ENCODE measurements at regions not wholly inside any gene's neighbourhood (a gene's known extent, or its start where the extent isn't known, plus 50 kb on each side); places are given as distances from the start of the nearest gene placed in this dataset.
A peak's percentile ranks its signal among the peaks of the same experiment; 100 is the strongest.

DNA sequence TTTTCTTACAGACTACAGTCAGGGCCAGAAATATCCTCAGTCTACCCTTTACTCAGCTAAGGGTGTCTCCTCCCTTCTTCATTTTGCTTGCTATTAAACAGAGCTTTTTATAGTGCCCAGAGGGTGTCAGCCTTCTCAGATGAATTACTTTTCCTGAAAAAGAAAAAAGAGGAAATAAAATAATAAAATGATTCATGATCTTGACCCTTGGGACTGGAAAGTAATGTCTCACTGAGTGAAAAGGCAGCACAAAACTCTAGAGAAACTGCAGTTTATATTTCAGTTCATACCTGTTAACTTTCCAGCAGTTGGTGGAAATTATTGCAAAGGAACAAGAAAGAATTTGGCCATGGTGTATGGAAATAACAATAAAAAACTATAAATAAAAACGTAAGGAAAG lies 170.6 kb downstream of the IBTK start (continued):
- no peak for TF ChIP-seq CBFB (CRISPR knock-in tag; IDR thresholded peaks at IDR 0.05; ENCODE audit: low read depth)
- no peak for TF ChIP-seq HMGA2 (CRISPR knock-in tag; IDR thresholded peaks at IDR 0.05)
- no peak for TF ChIP-seq KAT7 (CRISPR knock-in tag; IDR thresholded peaks at IDR 0.05; ENCODE audit: borderline replicate concordance)

DNA sequence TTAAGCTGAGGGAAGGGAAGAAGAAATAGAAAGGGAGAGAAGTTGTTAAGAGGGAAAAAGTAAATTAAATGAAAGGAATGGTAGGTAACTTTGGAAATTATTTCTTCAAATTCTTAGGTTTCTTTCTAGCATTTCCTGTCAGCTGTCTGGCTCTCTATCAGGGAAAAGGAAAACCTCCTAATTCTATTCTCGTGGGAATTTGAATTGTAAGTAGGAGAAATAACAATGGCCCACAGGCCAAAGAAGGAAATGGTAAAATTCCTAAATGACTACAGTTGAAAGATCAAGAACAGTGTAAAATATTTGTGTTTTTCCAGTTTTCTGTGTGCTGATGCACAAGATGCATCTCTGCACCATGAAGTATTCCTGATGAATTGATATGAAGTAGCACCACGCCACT lies 173.0 kb downstream of the IBTK start:
- Mint-ChIP-seq H3K9me3 (no peaks in the 10 kb centered on the region), H3K4me3 (no peak overlapping the region), H3K27ac (no peak overlapping the region; the same call in 1 of the 2 replicates), H3K27me3 (ENCODE audit: low read depth) (no peaks in the 10 kb centered on the region), H3K36me3 (no peaks in the 10 kb centered on the region), H3K4me1 (peaks cover 12% of the 10 kb centered on the region)
- DNase-seq (ENCODE audit: low spot score), result no peak
- ATAC-seq, result no peak
- TF ChIP-seq MXD4 (CRISPR knock-in tag; IDR thresholded peaks at IDR 0.05; ENCODE audit: borderline replicate concordance) (no peak), PRRX2 (CRISPR knock-in tag; IDR thresholded peaks at IDR 0.05) (no peak), GABPB1 (CRISPR knock-in tag; IDR thresholded peaks at IDR 0.05) (no peak), GTF2I (CRISPR knock-in tag; conservative IDR thresholded peaks at IDR 0.05) (no peak), CREB1 (CRISPR knock-in tag; IDR thresholded peaks at IDR 0.05) (no peak), NR1H2 (CRISPR knock-in tag; IDR thresholded peaks at IDR 0.05) (no peak)
- TF ChIP-seq, protein P1, sequence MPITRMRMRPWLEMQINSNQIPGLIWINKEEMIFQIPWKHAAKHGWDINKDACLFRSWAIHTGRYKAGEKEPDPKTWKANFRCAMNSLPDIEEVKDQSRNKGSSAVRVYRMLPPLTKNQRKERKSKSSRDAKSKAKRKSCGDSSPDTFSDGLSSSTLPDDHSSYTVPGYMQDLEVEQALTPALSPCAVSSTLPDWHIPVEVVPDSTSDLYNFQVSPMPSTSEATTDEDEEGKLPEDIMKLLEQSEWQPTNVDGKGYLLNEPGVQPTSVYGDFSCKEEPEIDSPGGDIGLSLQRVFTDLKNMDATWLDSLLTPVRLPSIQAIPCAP (CRISPR knock-in tag; IDR thresholded peaks at IDR 0.05), result no peak
- TF ChIP-seq, protein P2, sequence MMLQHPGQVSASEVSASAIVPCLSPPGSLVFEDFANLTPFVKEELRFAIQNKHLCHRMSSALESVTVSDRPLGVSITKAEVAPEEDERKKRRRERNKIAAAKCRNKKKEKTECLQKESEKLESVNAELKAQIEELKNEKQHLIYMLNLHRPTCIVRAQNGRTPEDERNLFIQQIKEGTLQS (CRISPR knock-in tag; conservative IDR thresholded peaks at IDR 0.05), result no peak
- TF ChIP-seq, protein P3, sequence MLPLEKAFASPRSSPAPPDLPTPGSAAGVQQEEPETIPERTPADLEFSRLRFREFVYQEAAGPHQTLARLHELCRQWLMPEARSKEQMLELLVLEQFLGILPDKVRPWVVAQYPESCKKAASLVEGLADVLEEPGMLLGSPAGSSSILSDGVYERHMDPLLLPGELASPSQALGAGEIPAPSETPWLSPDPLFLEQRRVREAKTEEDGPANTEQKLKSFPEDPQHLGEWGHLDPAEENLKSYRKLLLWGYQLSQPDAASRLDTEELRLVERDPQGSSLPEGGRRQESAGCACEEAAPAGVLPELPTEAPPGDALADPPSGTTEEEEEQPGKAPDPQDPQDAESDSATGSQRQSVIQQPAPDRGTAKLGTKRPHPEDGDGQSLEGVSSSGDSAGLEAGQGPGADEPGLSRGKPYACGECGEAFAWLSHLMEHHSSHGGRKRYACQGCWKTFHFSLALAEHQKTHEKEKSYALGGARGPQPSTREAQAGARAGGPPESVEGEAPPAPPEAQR (CRISPR knock-in tag; IDR thresholded peaks at IDR 0.05), result no peak
- TF ChIP-seq, protein P4, sequence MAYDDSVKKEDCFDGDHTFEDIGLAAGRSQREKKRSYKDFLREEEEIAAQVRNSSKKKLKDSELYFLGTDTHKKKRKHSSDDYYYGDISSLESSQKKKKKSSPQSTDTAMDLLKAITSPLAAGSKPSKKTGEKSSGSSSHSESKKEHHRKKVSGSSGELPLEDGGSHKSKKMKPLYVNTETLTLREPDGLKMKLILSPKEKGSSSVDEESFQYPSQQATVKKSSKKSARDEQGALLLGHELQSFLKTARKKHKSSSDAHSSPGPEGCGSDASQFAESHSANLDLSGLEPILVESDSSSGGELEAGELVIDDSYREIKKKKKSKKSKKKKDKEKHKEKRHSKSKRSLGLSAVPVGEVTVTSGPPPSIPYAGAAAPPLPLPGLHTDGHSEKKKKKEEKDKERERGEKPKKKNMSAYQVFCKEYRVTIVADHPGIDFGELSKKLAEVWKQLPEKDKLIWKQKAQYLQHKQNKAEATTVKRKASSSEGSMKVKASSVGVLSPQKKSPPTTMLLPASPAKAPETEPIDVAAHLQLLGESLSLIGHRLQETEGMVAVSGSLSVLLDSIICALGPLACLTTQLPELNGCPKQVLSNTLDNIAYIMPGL (CRISPR knock-in tag; IDR thresholded peaks at IDR 0.05), result no peak
- ChIA-PET CTCF (interaction anchor here (0.6 to 1.1 kb wide), 2 partner anchors 16 to 234 kb away, joined by 3 read pairs; no protein-coding TSS in a partner anchor), POLR2A (no interaction called here)

DNA sequence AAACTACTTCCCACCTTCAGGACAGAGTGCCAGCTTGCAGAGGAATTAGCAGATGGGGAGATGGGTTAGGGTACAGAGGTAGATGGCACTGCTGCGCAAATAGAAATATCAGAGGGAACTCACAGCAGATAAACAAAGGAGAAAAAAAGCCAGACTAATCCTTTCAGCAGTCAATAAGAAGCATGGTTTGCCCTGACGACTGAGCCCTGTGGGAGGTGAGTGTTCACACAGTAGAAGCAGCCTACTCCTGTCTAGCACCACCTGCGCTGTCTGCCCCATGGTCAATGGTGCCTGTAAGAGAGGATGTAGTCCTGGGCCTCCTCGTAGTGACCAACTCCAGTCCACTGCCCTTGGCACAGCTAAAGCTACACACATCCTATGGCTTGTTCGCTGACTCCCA lies 174.1 kb downstream of the IBTK start:
- no peak for TF ChIP-seq NFATC4 (CRISPR knock-in tag; IDR thresholded peaks at IDR 0.05)
- TF ChIP-seq, protein P5, sequence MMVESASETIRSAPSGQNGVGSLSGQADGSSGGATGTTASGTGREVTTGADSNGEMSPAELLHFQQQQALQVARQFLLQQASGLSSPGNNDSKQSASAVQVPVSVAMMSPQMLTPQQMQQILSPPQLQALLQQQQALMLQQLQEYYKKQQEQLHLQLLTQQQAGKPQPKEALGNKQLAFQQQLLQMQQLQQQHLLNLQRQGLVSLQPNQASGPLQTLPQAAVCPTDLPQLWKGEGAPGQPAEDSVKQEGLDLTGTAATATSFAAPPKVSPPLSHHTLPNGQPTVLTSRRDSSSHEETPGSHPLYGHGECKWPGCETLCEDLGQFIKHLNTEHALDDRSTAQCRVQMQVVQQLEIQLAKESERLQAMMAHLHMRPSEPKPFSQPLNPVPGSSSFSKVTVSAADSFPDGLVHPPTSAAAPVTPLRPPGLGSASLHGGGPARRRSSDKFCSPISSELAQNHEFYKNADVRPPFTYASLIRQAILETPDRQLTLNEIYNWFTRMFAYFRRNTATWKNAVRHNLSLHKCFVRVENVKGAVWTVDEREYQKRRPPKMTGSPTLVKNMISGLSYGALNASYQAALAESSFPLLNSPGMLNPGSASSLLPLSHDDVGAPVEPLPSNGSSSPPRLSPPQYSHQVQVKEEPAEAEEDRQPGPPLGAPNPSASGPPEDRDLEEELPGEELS (CRISPR knock-in tag; IDR thresholded peaks at IDR 0.05), result no peak
- TF ChIP-seq SMAD3 (CRISPR knock-in tag; IDR thresholded peaks at IDR 0.05; ENCODE audit: borderline replicate concordance), result no peak
- TF ChIP-seq ELF4 (CRISPR knock-in tag; IDR thresholded peaks at IDR 0.05; ENCODE audit: low read depth), result no peak
- TF ChIP-seq FOXK1 (CRISPR knock-in tag; IDR thresholded peaks at IDR 0.05), result no peak
- TF ChIP-seq, protein P6, sequence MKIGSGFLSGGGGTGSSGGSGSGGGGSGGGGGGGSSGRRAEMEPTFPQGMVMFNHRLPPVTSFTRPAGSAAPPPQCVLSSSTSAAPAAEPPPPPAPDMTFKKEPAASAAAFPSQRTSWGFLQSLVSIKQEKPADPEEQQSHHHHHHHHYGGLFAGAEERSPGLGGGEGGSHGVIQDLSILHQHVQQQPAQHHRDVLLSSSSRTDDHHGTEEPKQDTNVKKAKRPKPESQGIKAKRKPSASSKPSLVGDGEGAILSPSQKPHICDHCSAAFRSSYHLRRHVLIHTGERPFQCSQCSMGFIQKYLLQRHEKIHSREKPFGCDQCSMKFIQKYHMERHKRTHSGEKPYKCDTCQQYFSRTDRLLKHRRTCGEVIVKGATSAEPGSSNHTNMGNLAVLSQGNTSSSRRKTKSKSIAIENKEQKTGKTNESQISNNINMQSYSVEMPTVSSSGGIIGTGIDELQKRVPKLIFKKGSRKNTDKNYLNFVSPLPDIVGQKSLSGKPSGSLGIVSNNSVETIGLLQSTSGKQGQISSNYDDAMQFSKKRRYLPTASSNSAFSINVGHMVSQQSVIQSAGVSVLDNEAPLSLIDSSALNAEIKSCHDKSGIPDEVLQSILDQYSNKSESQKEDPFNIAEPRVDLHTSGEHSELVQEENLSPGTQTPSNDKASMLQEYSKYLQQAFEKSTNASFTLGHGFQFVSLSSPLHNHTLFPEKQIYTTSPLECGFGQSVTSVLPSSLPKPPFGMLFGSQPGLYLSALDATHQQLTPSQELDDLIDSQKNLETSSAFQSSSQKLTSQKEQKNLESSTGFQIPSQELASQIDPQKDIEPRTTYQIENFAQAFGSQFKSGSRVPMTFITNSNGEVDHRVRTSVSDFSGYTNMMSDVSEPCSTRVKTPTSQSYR (CRISPR knock-in tag; IDR thresholded peaks at IDR 0.05), result no peak
- no peak for TF ChIP-seq ZNF121 (CRISPR knock-in tag; IDR thresholded peaks at IDR 0.05)
- no peak for TF ChIP-seq CREB1 (CRISPR knock-in tag; IDR thresholded peaks at IDR 0.05)
- no peak for TF ChIP-seq MYBL2 (CRISPR knock-in tag; IDR thresholded peaks at IDR 0.05)
- no peak for TF ChIP-seq ETV6 (CRISPR knock-in tag; IDR thresholded peaks at IDR 0.05)
- Mint-ChIP-seq H3K4me3 (no peak overlapping the region), H3K4me1 (peaks cover 12% of the 10 kb centered on the region), H3K9me3 (no peaks in the 10 kb centered on the region), H3K27me3 (ENCODE audit: low read depth) (no peaks in the 10 kb centered on the region), H3K27ac (no peak overlapping the region), H3K36me3 (no peaks in the 10 kb centered on the region)
- ChIA-PET POLR2A (no interaction called here), CTCF (no interaction called here)
- peak; percentile 46; the same call in 1 of the 2 replicates for ATAC-seq
- DNase-seq (ENCODE audit: low spot score), result no peak

Measured in WTC11 (cell line).